ENCODE measurements at regions not wholly inside any gene's neighbourhood (a gene's known extent, or its start where the extent isn't known, plus 50 kb on each side); places are given as distances from the start of the nearest gene placed in this dataset.

GRCh38 chr10:88178758-88179157, 315.3 kb downstream of the PTEN start:
- Histone ChIP-seq H3K9me2 (replicated peaks; ENCODE audit: insufficient read depth, low read length) (0 out of 2 replicates have a peak, but pooled peaks cover 3% of the 10 kb centered on the region), H3K4me2 (ENCODE audit: low read depth, low read length, poor library complexity, severe bottlenecking) (no peak overlapping the region), H3K9ac (ENCODE audit: low read length) (no peak overlapping the region), H3K79me2 (ENCODE audit: insufficient read depth, low read length) (no peaks in the 10 kb centered on the region), H3K9me3 (ENCODE audit: insufficient read depth, low read length) (peaks cover 6% of the 10 kb centered on the region; the same call in 1 of the 2 replicates), H3K36me3 (ENCODE audit: low read length) (no peaks in the 10 kb centered on the region; the same call in 1 of the 2 replicates), H3K27ac (ENCODE audit: low read depth, low read length) (no peak overlapping the region), H4K20me1 (ENCODE audit: low read depth, low read length) (no peaks in the 10 kb centered on the region), H2AFZ (ENCODE audit: low read depth, low read length, severe bottlenecking) (no peak overlapping the region), H3F3A (ENCODE audit: insufficient read depth) (no peaks in the 10 kb centered on the region), H3K4me3 (ENCODE audit: insufficient read depth, low read length, poor library complexity, severe bottlenecking) (no peak overlapping the region), H3K27me3 (ENCODE audit: low read length) (no peaks in the 10 kb centered on the region)
- TF ChIP-seq CTCF (IDR thresholded peaks at IDR 0.05; ENCODE audit: insufficient read depth, low read length, poor library complexity, severe bottlenecking): no peak
- no peak for TF ChIP-seq EZH2phosphoT487 (conservative IDR thresholded peaks at IDR 0.05; ENCODE audit: low read length)

- Histone ChIP-seq H3K4me3 (ENCODE audit: insufficient read depth, low read length, poor library complexity, severe bottlenecking) (no peak overlapping the region), H3F3A (ENCODE audit: insufficient read depth) (no peaks in the 10 kb centered on the region), H3K9me2 (replicated peaks; ENCODE audit: insufficient read depth, low read length) (0 out of 2 replicates have a peak, but pooled peaks cover 3% of the 10 kb centered on the region), H2AFZ (ENCODE audit: low read depth, low read length, severe bottlenecking) (no peak overlapping the region), H4K20me1 (ENCODE audit: low read depth, low read length) (no peaks in the 10 kb centered on the region), H3K79me2 (ENCODE audit: insufficient read depth, low read length) (no peaks in the 10 kb centered on the region), H3K36me3 (ENCODE audit: low read length) (no peaks in the 10 kb centered on the region; the same call in 1 of the 2 replicates), H3K27me3 (ENCODE audit: low read length) (no peaks in the 10 kb centered on the region), H3K9me3 (ENCODE audit: insufficient read depth, low read length) (peaks cover 6% of the 10 kb centered on the region; the same call in 1 of the 2 replicates), H3K9ac (ENCODE audit: low read length) (no peak overlapping the region), H3K27ac (ENCODE audit: low read depth, low read length) (no peak overlapping the region), H3K4me2 (ENCODE audit: low read depth, low read length, poor library complexity, severe bottlenecking) (no peak overlapping the region)
- TF ChIP-seq CTCF (IDR thresholded peaks at IDR 0.05; ENCODE audit: insufficient read depth, low read length, poor library complexity, severe bottlenecking) (no peak), EZH2phosphoT487 (conservative IDR thresholded peaks at IDR 0.05; ENCODE audit: low read length) (no peak)
Measured at GRCh38 chr10:88179831-88180230, 316.4 kb downstream of the PTEN start.

GRCh38 chr10:88181902-88182600, 318.6 kb downstream of the PTEN start:
- no peak overlapping the region for H3K27ac ChIP-seq (ENCODE audit: low read depth, low read length)
- no peak overlapping the region for H3K4me3 ChIP-seq (ENCODE audit: insufficient read depth, low read length, poor library complexity, severe bottlenecking)
- H3K27me3 ChIP-seq (ENCODE audit: low read length): no peaks in the 10 kb centered on the region
- no peak overlapping the region for H3K9ac ChIP-seq (ENCODE audit: low read length)
- H3K9me2 ChIP-seq (replicated peaks; ENCODE audit: insufficient read depth, low read length): 0 out of 2 replicates have a peak, but pooled peaks cover 3% of the 10 kb centered on the region
- no peaks in the 10 kb centered on the region for H3F3A ChIP-seq (ENCODE audit: insufficient read depth)
- no peaks in the 10 kb centered on the region for H4K20me1 ChIP-seq (ENCODE audit: low read depth, low read length)
- no peaks in the 10 kb centered on the region for H3K79me2 ChIP-seq (ENCODE audit: insufficient read depth, low read length)
- 0 out of 2 replicates have a peak, but pooled peaks cover 6% of the 10 kb centered on the region for H3K9me3 ChIP-seq (ENCODE audit: insufficient read depth, low read length)
- H3K4me2 ChIP-seq (ENCODE audit: low read depth, low read length, poor library complexity, severe bottlenecking): no peak overlapping the region
- H2AFZ ChIP-seq (ENCODE audit: low read depth, low read length, severe bottlenecking): no peak overlapping the region
- no peaks in the 10 kb centered on the region; the same call in 1 of the 2 replicates for H3K36me3 ChIP-seq (ENCODE audit: low read length)
- TF ChIP-seq CTCF (IDR thresholded peaks at IDR 0.05; ENCODE audit: insufficient read depth, low read length, poor library complexity, severe bottlenecking): no peak
- TF ChIP-seq EZH2phosphoT487 (conservative IDR thresholded peaks at IDR 0.05; ENCODE audit: low read length): no peak

Measured in SU-DHL-6 (cell line).